ENCODE measurements at regions not wholly inside any gene's neighbourhood (a gene's known extent, or its start where the extent isn't known, plus 50 kb on each side); places are given as distances from the start of the nearest gene placed in this dataset.
A peak's percentile ranks its signal among the peaks of the same experiment; 100 is the strongest.

- POLR2A ChIA-PET = no interaction called here
- Mint-ChIP-seq H3K27me3 (peaks cover 40 to 48% of the 10 kb centered on the region in 2 donors), H3K9me3 (peaks cover 3 to 23% (median 19%) of the 10 kb centered on the region in 3 donors), H3K27ac (no peak overlapping the region), H3K4me1 (no peaks in the 10 kb centered on the region), H3K4me3 (no peak overlapping the region), H3K36me3 (no peaks in the 10 kb centered on the region)
- no peak for ATAC-seq (replicated peaks in 1 of 4)
- peak in 1 of 35 experiments; percentile 3 for DNase-seq
- Histone ChIP-seq H3K9me3 (no peaks in the 10 kb centered on the region), H3K27ac (ENCODE audit: low read length) (no peak overlapping the region), H3K4me3 (ENCODE audit: control insufficient read depth in 1 of 2, extremely low read depth in 1 of 2, low read length in 1 of 2) (no peak overlapping the region), H3K4me1 (ENCODE audit: control insufficient read depth in 1 of 2, extremely low read depth in 1 of 2, insufficient read depth in 2 of 2, low read length in 2 of 2) (no peaks in the 10 kb centered on the region), H3K36me3 (ENCODE audit: control insufficient read depth in 2 of 2, extremely low read depth in 1 of 2, insufficient read depth in 1 of 2, low read length in 1 of 2) (no peaks in the 10 kb centered on the region), H3K27me3 (replicated peaks in 1 of 2; ENCODE audit: control insufficient read depth in 2 of 2, extremely low read depth in 1 of 2, insufficient read depth in 2 of 2, low read length in 1 of 2) (peaks cover 3 to 36% of the 10 kb centered on the region in 2 experiments)
- 64% methylated on average over 5 of the region's 15 CpGs for WGBS (ENCODE audit: insufficient coverage)
- CTCF ChIA-PET = no interaction called here
Measured at GRCh38 chr17:74147056-74147835, 56.2 kb upstream of the RPL38 start.

GRCh38 chr17:74147966-74148365, 55.5 kb upstream of the RPL38 start:
- H3K27ac ChIP-seq (ENCODE audit: low read length) = no peak overlapping the region
- DNase-seq (peak in 1 of 35 experiments; percentile 11), ATAC-seq (replicated peaks in 1 of 4) (no peak)
- POLR2A ChIA-PET = no interaction called here
- Mint-ChIP-seq H3K36me3 (no peaks in the 10 kb centered on the region), H3K4me3 (no peak overlapping the region), H3K9me3 (peaks cover 3 to 15% (median 12%) of the 10 kb centered on the region in 3 donors), H3K27me3 (peaks cover 40 to 48% of the 10 kb centered on the region in 2 donors), H3K4me1 (no peaks in the 10 kb centered on the region), H3K27ac (no peak overlapping the region)
- H3K4me3 ChIP-seq (ENCODE audit: control insufficient read depth in 1 of 2, extremely low read depth in 1 of 2, low read length in 1 of 2) = no peak overlapping the region
- H3K36me3 ChIP-seq (ENCODE audit: control insufficient read depth in 2 of 2, extremely low read depth in 1 of 2, insufficient read depth in 1 of 2, low read length in 1 of 2) = no peaks in the 10 kb centered on the region
- H3K27me3 ChIP-seq (replicated peaks in 1 of 2; ENCODE audit: control insufficient read depth in 2 of 2, extremely low read depth in 1 of 2, insufficient read depth in 2 of 2, low read length in 1 of 2) = peaks cover 3 to 42% of the 10 kb centered on the region in 2 experiments
- no peaks in the 10 kb centered on the region for H3K9me3 ChIP-seq
- H3K4me1 ChIP-seq (ENCODE audit: control insufficient read depth in 1 of 2, extremely low read depth in 1 of 2, insufficient read depth in 2 of 2, low read length in 2 of 2) = no peaks in the 10 kb centered on the region
- CTCF ChIA-PET = no interaction called here
- WGBS (ENCODE audit: insufficient coverage) = 90% methylated on average over 4 of the region's 4 CpGs

- POLR2A ChIA-PET = no interaction called here
- DNase-seq (peak in 1 of 35 experiments; percentile 5), ATAC-seq (replicated peaks in 1 of 4) (no peak)
- no peaks in the 10 kb centered on the region for H3K36me3 Mint-ChIP-seq
- no peak overlapping the region for H3K4me3 ChIP-seq (ENCODE audit: control insufficient read depth in 1 of 2, extremely low read depth in 1 of 2, low read length in 1 of 2)
- H3K4me3 Mint-ChIP-seq = no peak overlapping the region
- H3K27me3 ChIP-seq (replicated peaks in 1 of 2; ENCODE audit: control insufficient read depth in 2 of 2, extremely low read depth in 1 of 2, insufficient read depth in 2 of 2, low read length in 1 of 2) = peaks cover 3 to 47% of the 10 kb centered on the region in 2 experiments
- no peaks in the 10 kb centered on the region for H3K4me1 ChIP-seq (ENCODE audit: control insufficient read depth in 1 of 2, extremely low read depth in 1 of 2, insufficient read depth in 2 of 2, low read length in 2 of 2)
- peaks cover 40 to 48% of the 10 kb centered on the region in 2 donors for H3K27me3 Mint-ChIP-seq
- H3K9me3 ChIP-seq = no peaks in the 10 kb centered on the region
- CTCF ChIA-PET = no interaction called here
- 58% methylated on average over 2 of the region's 4 CpGs for WGBS (ENCODE audit: insufficient coverage)
- H3K9me3 Mint-ChIP-seq = peaks cover 1 to 11% (median 7%) of the 10 kb centered on the region in 3 donors
- H3K36me3 ChIP-seq (ENCODE audit: control insufficient read depth in 2 of 2, extremely low read depth in 1 of 2, insufficient read depth in 1 of 2, low read length in 1 of 2) = no peaks in the 10 kb centered on the region
- H3K27ac ChIP-seq (ENCODE audit: low read length) = no peak overlapping the region
- H3K4me1 Mint-ChIP-seq = no peaks in the 10 kb centered on the region
- peak overlapping the region in 1 of 2 donors; percentile 64 for H3K27ac Mint-ChIP-seq
Measured at GRCh38 chr17:74148446-74148845, 55.0 kb upstream of the RPL38 start.

- H3K27me3 ChIP-seq (replicated peaks in 1 of 2; ENCODE audit: control insufficient read depth in 2 of 2, extremely low read depth in 1 of 2, insufficient read depth in 2 of 2, low read length in 1 of 2) = peaks cover 3 to 52% of the 10 kb centered on the region in 2 experiments
- no peaks in the 10 kb centered on the region for H3K9me3 ChIP-seq
- ChIA-PET CTCF (no interaction called here), POLR2A (no interaction called here)
- H3K4me3 Mint-ChIP-seq = no peak overlapping the region
- DNase-seq = no peak
- H3K27ac ChIP-seq (ENCODE audit: low read length) = no peak overlapping the region
- no peaks in the 10 kb centered on the region for H3K36me3 Mint-ChIP-seq
- H3K36me3 ChIP-seq (ENCODE audit: control insufficient read depth in 2 of 2, extremely low read depth in 1 of 2, insufficient read depth in 1 of 2, low read length in 1 of 2) = no peaks in the 10 kb centered on the region
- WGBS (ENCODE audit: insufficient coverage) = 100% methylated on average over 3 of the region's 7 CpGs
- H3K9me3 Mint-ChIP-seq = peaks cover 0 to 5% (median under 1%) of the 10 kb centered on the region in 3 donors
- peak overlapping the region in 1 of 2 donors; percentile 64 for H3K27ac Mint-ChIP-seq
- ATAC-seq (replicated peaks in 1 of 4) = no peak
- H3K4me1 Mint-ChIP-seq = no peaks in the 10 kb centered on the region
- no peak overlapping the region for H3K4me3 ChIP-seq (ENCODE audit: control insufficient read depth in 1 of 2, extremely low read depth in 1 of 2, low read length in 1 of 2)
- H3K27me3 Mint-ChIP-seq = peaks cover 40 to 48% of the 10 kb centered on the region in 2 donors
- H3K4me1 ChIP-seq (ENCODE audit: control insufficient read depth in 1 of 2, extremely low read depth in 1 of 2, insufficient read depth in 2 of 2, low read length in 2 of 2) = no peaks in the 10 kb centered on the region
Measured at GRCh38 chr17:74148901-74149596, 54.4 kb upstream of the RPL38 start.

- H3K4me3 ChIP-seq (ENCODE audit: control insufficient read depth in 1 of 2, extremely low read depth in 1 of 2, low read length in 1 of 2) = no peak overlapping the region
- H3K27me3 Mint-ChIP-seq = peaks cover 45 to 47% of the 10 kb centered on the region in 2 donors
- 75% methylated on average over 6 of the region's 13 CpGs for WGBS (ENCODE audit: insufficient coverage)
- ATAC-seq (replicated peaks in 1 of 4) (no peak), DNase-seq (peak in 1 of 35 experiments; percentile 16)
- H3K27ac ChIP-seq (ENCODE audit: low read length) = no peak overlapping the region
- ChIA-PET POLR2A (interaction anchor here in 1 of 2 donors (0.7 kb wide), 1 partner anchor 42 kb away, joined by 6 read pairs; no protein-coding TSS in a partner anchor), CTCF (no interaction called here)
- H3K27ac Mint-ChIP-seq = no peak overlapping the region
- H3K36me3 Mint-ChIP-seq = no peaks in the 10 kb centered on the region
- no peaks in the 10 kb centered on the region for H3K9me3 ChIP-seq
- no peaks in the 10 kb centered on the region for H3K9me3 Mint-ChIP-seq
- no peaks in the 10 kb centered on the region for H3K4me1 Mint-ChIP-seq
- H3K36me3 ChIP-seq (ENCODE audit: control insufficient read depth in 2 of 2, extremely low read depth in 1 of 2, insufficient read depth in 1 of 2, low read length in 1 of 2) = no peaks in the 10 kb centered on the region
- H3K4me1 ChIP-seq (ENCODE audit: control insufficient read depth in 1 of 2, extremely low read depth in 1 of 2, insufficient read depth in 2 of 2, low read length in 2 of 2) = no peaks in the 10 kb centered on the region
- H3K27me3 ChIP-seq (replicated peaks in 1 of 2; ENCODE audit: control insufficient read depth in 2 of 2, extremely low read depth in 1 of 2, insufficient read depth in 2 of 2, low read length in 1 of 2) = peaks cover 3 to 55% of the 10 kb centered on the region in 2 experiments
- no peak overlapping the region for H3K4me3 Mint-ChIP-seq
Measured at GRCh38 chr17:74149597-74150427, 53.7 kb upstream of the RPL38 start.

GRCh38 chr17:74150428-74151025, 53.0 kb upstream of the RPL38 start:
- no peak overlapping the region for H3K27ac Mint-ChIP-seq
- POLR2A ChIA-PET = interaction anchor here in 1 of 2 donors (0.7 kb wide), 1 partner anchor 42 kb away, joined by 6 read pairs; no protein-coding TSS in a partner anchor
- WGBS (ENCODE audit: insufficient coverage) = 49% methylated on average over 8 of the region's 14 CpGs
- DNase-seq = peak in 1 of 35 experiments; percentile 16
- no peaks in the 10 kb centered on the region for H3K9me3 ChIP-seq
- H3K4me3 ChIP-seq (ENCODE audit: control insufficient read depth in 1 of 2, extremely low read depth in 1 of 2, low read length in 1 of 2) = no peak overlapping the region
- peaks cover 3 to 52% of the 10 kb centered on the region in 2 experiments for H3K27me3 ChIP-seq (replicated peaks in 1 of 2; ENCODE audit: control insufficient read depth in 2 of 2, extremely low read depth in 1 of 2, insufficient read depth in 2 of 2, low read length in 1 of 2)
- H3K36me3 Mint-ChIP-seq = no peaks in the 10 kb centered on the region
- CTCF ChIA-PET = interaction anchor here in 1 of 2 donors (0.6 kb wide), 1 partner anchor 219 kb away, joined by 3 read pairs; no protein-coding TSS in a partner anchor
- H3K27me3 Mint-ChIP-seq = peaks cover 44 to 53% of the 10 kb centered on the region in 2 donors
- ATAC-seq (replicated peaks in 1 of 4) = no peak
- no peaks in the 10 kb centered on the region for H3K4me1 ChIP-seq (ENCODE audit: control insufficient read depth in 1 of 2, extremely low read depth in 1 of 2, insufficient read depth in 2 of 2, low read length in 2 of 2)
- H3K9me3 Mint-ChIP-seq = no peaks in the 10 kb centered on the region
- H3K36me3 ChIP-seq (ENCODE audit: control insufficient read depth in 2 of 2, extremely low read depth in 1 of 2, insufficient read depth in 1 of 2, low read length in 1 of 2) = no peaks in the 10 kb centered on the region
- H3K4me3 Mint-ChIP-seq = no peak overlapping the region
- no peak overlapping the region for H3K27ac ChIP-seq (ENCODE audit: low read length)
- H3K4me1 Mint-ChIP-seq = no peaks in the 10 kb centered on the region
